OCI-LY1 (cell line): ENCODE measurements at regions not wholly inside any gene's neighbourhood (a gene's known extent, or its start where the extent isn't known, plus 50 kb on each side); places are given as distances from the start of the nearest gene placed in this dataset.

Experiments
- H2AFZ ChIP-seq: fragments of 200-600 bp; sonication (generic), shearing (Covaris generic); 2 replicates; pipeline ENCODE4 v1.6.0; 2014; ENCODE audit warnings: antibody characterized with exemption, mild to moderate bottlenecking, low read length
- H3F3A ChIP-seq: fragments of 200-600 bp; sonication (generic), shearing (Covaris generic); 2 replicates; pipeline ENCODE4 v1.6.0; 2014; ENCODE audit warnings: mild to moderate bottlenecking, antibody characterized with exemption, low read length, moderate library complexity; ENCODE audit not compliant: insufficient read depth
- H3K27ac ChIP-seq: fragments of 200-600 bp; sonication (generic); 2 replicates; pipeline ENCODE4 v1.5.1; 2014; ENCODE audit warnings: low read length, mixed run types, mild to moderate bottlenecking, low read depth; ENCODE audit not compliant: poor library complexity, severe bottlenecking
- H3K27me3 ChIP-seq: fragments of 200-600 bp; sonication (generic); 2 replicates; pipeline ENCODE4 v1.6.0; 2014; ENCODE audit warnings: antibody characterized with exemption, mild to moderate bottlenecking, low read length, moderate library complexity; ENCODE audit not compliant: insufficient read depth
- H3K36me3 ChIP-seq: fragments of 200-600 bp; sonication (generic); 2 replicates; pipeline ENCODE4 v1.6.1; 2014; ENCODE audit warnings: mild to moderate bottlenecking, antibody characterized with exemption, low read length, moderate library complexity, mixed read lengths; ENCODE audit not compliant: insufficient read depth
- H3K4me1 ChIP-seq: fragments of 200-600 bp; sonication (generic); 2 replicates; pipeline ENCODE4 v1.5.1; 2014; ENCODE audit warnings: mild to moderate bottlenecking, low read length, moderate library complexity; ENCODE audit not compliant: insufficient read depth, severe bottlenecking
- H3K4me2 ChIP-seq: fragments of 200-600 bp; sonication (generic), shearing (Covaris generic); 2 replicates; pipeline ENCODE4 v1.6.1; 2014; ENCODE audit warnings: low read length
- H3K4me3 ChIP-seq: fragments of 200-600 bp; sonication (generic); 2 replicates; pipeline ENCODE4 v1.5.1; 2014; ENCODE audit warnings: low read length, low read depth, mild to moderate bottlenecking, mixed read lengths; ENCODE audit not compliant: poor library complexity, severe bottlenecking
- H3K79me2 ChIP-seq: fragments of 200-600 bp; shearing (Covaris generic); 2 replicates; pipeline ENCODE4 v1.6.1; 2016; ENCODE audit warnings: mixed run types, low read length, mixed read lengths; ENCODE audit not compliant: insufficient read depth
- H3K9ac ChIP-seq: fragments of 200-600 bp; sonication (generic), shearing (Covaris generic); 2 replicates; pipeline ENCODE4 v1.6.1; 2014; ENCODE audit warnings: mild to moderate bottlenecking, low read length, mixed read lengths
- H3K9me2 ChIP-seq: fragments of 200-600 bp; sonication (generic), shearing (Covaris generic); 2 replicates; pipeline ENCODE4 v1.6.1; 2014; ENCODE audit warnings: low read depth, mild to moderate bottlenecking, low read length, mixed read lengths
- H3K9me3 ChIP-seq: fragments of 200-600 bp; shearing (Covaris generic); 2 replicates; pipeline ENCODE4 v1.6.1; 2014; ENCODE audit warnings: low read length, mixed read lengths
- H4K20me1 ChIP-seq: fragments of 200-600 bp; sonication (generic), shearing (Covaris generic); 2 replicates; pipeline ENCODE4 v1.6.0; 2016; ENCODE audit warnings: mild to moderate bottlenecking, low read length; ENCODE audit not compliant: insufficient read depth
- CTCF ChIP-seq: fragments of 200-600 bp; sonication (generic), shearing (Covaris generic); IDR thresholded peaks from 2 replicates; pipeline ENCODE4 v1.5.1; 2017; ENCODE audit warnings: mild to moderate bottlenecking, antibody characterized with exemption, low read length, moderate library complexity, mixed read lengths
- EZH2 ChIP-seq: fragments of 200-600 bp; sonication (generic), shearing (Covaris generic); IDR thresholded peaks from 2 replicates; pipeline ENCODE4 v1.8.0; 2017; ENCODE audit warnings: borderline replicate concordance, mixed run types, mild to moderate bottlenecking, antibody characterized with exemption, low read length, moderate library complexity, mixed read lengths

DNA sequence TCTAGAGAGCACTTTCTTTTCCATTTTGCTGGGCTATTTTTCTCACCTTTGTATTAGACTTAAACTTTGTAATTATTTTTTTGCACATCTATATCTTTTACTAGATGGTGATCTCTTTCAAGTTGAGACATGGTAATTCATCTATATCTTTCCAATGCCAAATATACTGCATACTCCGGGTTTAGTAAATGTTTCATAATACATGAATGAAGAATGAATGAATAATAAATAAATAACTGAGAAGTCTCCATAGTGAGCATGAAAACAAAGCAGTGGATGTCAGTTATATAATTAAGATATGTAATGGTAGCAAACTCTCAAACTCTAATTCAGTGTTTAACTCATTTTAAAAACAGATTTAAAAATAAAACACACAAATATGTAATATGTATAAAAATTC is 342.5 kb upstream of the KITLG start:
- no peak overlapping the region for H3K4me3 ChIP-seq
- no peaks in the 10 kb centered on the region for H3K9me3 ChIP-seq
- H2AFZ ChIP-seq: no peak overlapping the region
- H3K27ac ChIP-seq: no peak overlapping the region
- H3K36me3 ChIP-seq: no peaks in the 10 kb centered on the region
- no peaks in the 10 kb centered on the region for H3K9me2 ChIP-seq
- TF ChIP-seq EZH2: no peak
- TF ChIP-seq CTCF: no peak
- H3K4me2 ChIP-seq: no peak overlapping the region
- no peaks in the 10 kb centered on the region for H3K4me1 ChIP-seq
- no peaks in the 10 kb centered on the region for H3F3A ChIP-seq
- no peaks in the 10 kb centered on the region for H3K27me3 ChIP-seq
- H3K79me2 ChIP-seq: no peaks in the 10 kb centered on the region
- no peaks in the 10 kb centered on the region for H4K20me1 ChIP-seq
- no peak overlapping the region for H3K9ac ChIP-seq

- TF ChIP-seq EZH2: no peak
- no peak for TF ChIP-seq CTCF
- no peak overlapping the region for H3K9ac ChIP-seq
- no peaks in the 10 kb centered on the region for H3K79me2 ChIP-seq
- H3K36me3 ChIP-seq: no peaks in the 10 kb centered on the region
- H3K4me1 ChIP-seq: no peaks in the 10 kb centered on the region
- no peaks in the 10 kb centered on the region for H4K20me1 ChIP-seq
- no peaks in the 10 kb centered on the region for H3F3A ChIP-seq
- H3K27me3 ChIP-seq: no peaks in the 10 kb centered on the region
- no peaks in the 10 kb centered on the region for H3K9me3 ChIP-seq
- H3K9me2 ChIP-seq: no peaks in the 10 kb centered on the region
- H3K4me3 ChIP-seq: no peak overlapping the region
- H2AFZ ChIP-seq: no peak overlapping the region
- no peak overlapping the region for H3K27ac ChIP-seq
- H3K4me2 ChIP-seq: no peak overlapping the region
These were observed 341.7 kb upstream of the KITLG start for GRCh38 chr12:88921890-88922532.

- H3K4me3 ChIP-seq: no peak overlapping the region
- no peak overlapping the region for H3K27ac ChIP-seq
- no peak overlapping the region for H3K9ac ChIP-seq
- no peaks in the 10 kb centered on the region for H4K20me1 ChIP-seq
- H3K27me3 ChIP-seq: no peaks in the 10 kb centered on the region
- no peaks in the 10 kb centered on the region for H3K79me2 ChIP-seq
- H2AFZ ChIP-seq: no peak overlapping the region
- no peak for TF ChIP-seq CTCF
- H3K9me2 ChIP-seq: no peaks in the 10 kb centered on the region
- no peaks in the 10 kb centered on the region for H3K36me3 ChIP-seq
- H3F3A ChIP-seq: no peaks in the 10 kb centered on the region
- H3K9me3 ChIP-seq: no peaks in the 10 kb centered on the region
- no peak overlapping the region for H3K4me2 ChIP-seq
- H3K4me1 ChIP-seq: no peaks in the 10 kb centered on the region
These were observed 341.2 kb upstream of the KITLG start for GRCh38 chr12:88921434-88921833.
